Hematopoietic multipotent progenitor cell treated with erythropoietin and hydrocortisone succinate and interleukin-3 and kit ligand, for 15 days (in vitro differentiated cells): ENCODE measurements at regions not wholly inside any gene's neighbourhood (a gene's known extent, or its start where the extent isn't known, plus 50 kb on each side); places are given as distances from the start of the nearest gene placed in this dataset.

Source experiments
- DNase-seq: peaks from one replicate; pipeline ENCODE4 v3.0.0-alpha.2; 2015; ENCODE audit warnings: low spot score

- DNase-seq, result no peak
These were observed 210.0 kb upstream of the PAPPA start for GRCh38 chr9:115943431-115944165.

- DNase-seq, result no peak
These were observed 209.2 kb upstream of the PAPPA start for GRCh38 chr9:115944166-115944948.

GRCh38 chr9:115945009-115945431 is 208.6 kb upstream of the PAPPA start:
- DNase-seq, result no peak

GRCh38 chr9:115946530-115946929 is 207.1 kb upstream of the PAPPA start:
- no peak for DNase-seq

- no peak for DNase-seq
These were observed 201.6 kb upstream of the PAPPA start for GRCh38 chr9:115951977-115952376.

- DNase-seq, result no peak
These were observed 200.9 kb upstream of the PAPPA start for GRCh38 chr9:115952430-115953292.

- DNase-seq, result no peak
These were observed 197.2 kb upstream of the PAPPA start for GRCh38 chr9:115956371-115956770.

- no peak for DNase-seq
These were observed 196.0 kb upstream of the PAPPA start for GRCh38 chr9:115957585-115957984.

GRCh38 chr9:115964710-115965347 is 188.8 kb upstream of the PAPPA start:
- no peak for DNase-seq

GRCh38 chr9:115966660-115967059 is 186.9 kb upstream of the PAPPA start:
- DNase-seq, result no peak

GRCh38 chr9:115969096-115969495 is 184.5 kb upstream of the PAPPA start:
- no peak for DNase-seq

GRCh38 chr9:115972362-115972761 is 181.2 kb upstream of the PAPPA start:
- DNase-seq, result no peak

GRCh38 chr9:115972843-115973595 is 180.6 kb upstream of the PAPPA start:
- no peak for DNase-seq

- no peak for DNase-seq
These were observed 176.8 kb upstream of the PAPPA start for GRCh38 chr9:115976781-115977180.

- DNase-seq, result no peak
These were observed 175.5 kb upstream of the PAPPA start for GRCh38 chr9:115978091-115978490.

GRCh38 chr9:115978659-115979096 is 174.9 kb upstream of the PAPPA start:
- DNase-seq, result no peak

- no peak for DNase-seq
These were observed 173.5 kb upstream of the PAPPA start for GRCh38 chr9:115980054-115980453.

- no peak for DNase-seq
These were observed 173.1 kb upstream of the PAPPA start for GRCh38 chr9:115980502-115980901.

GRCh38 chr9:115980976-115981375 is 172.6 kb upstream of the PAPPA start:
- DNase-seq, result no peak

- no peak for DNase-seq
These were observed 170.2 kb upstream of the PAPPA start for GRCh38 chr9:115983366-115983765.

- no peak for DNase-seq
These were observed 167.9 kb upstream of the PAPPA start for GRCh38 chr9:115985657-115986056.
